Inflammatory macrophage treated with lipopolysaccharide for 4 hours (primary cell): ENCODE measurements at regions not wholly inside any gene's neighbourhood (a gene's known extent, or its start where the extent isn't known, plus 50 kb on each side); places are given as distances from the start of the nearest gene placed in this dataset.
"Not testable (repeated sequence)": the region's sequence is repeated elsewhere in the genome, so short reads cannot be mapped to it uniquely, and the experiment has no call there.

Experiments
- DNase-seq: peaks from one replicate; pipeline ENCODE4 v3.0.0-alpha.2; 2020

- no peak for DNase-seq
Observed at GRCh38 chr7:81167934-81168333, 249.1 kb upstream of the SEMA3C start.

- no peak for DNase-seq
Observed at GRCh38 chr7:81165070-81165469, 246.2 kb upstream of the SEMA3C start.

GRCh38 chr7:81162771-81163525 lies 244.1 kb upstream of the SEMA3C start:
- no peak for DNase-seq

GRCh38 chr7:81162234-81162633 lies 243.4 kb upstream of the SEMA3C start:
- DNase-seq: no peak

- DNase-seq: no peak
Observed at GRCh38 chr7:81161451-81162075, 242.7 kb upstream of the SEMA3C start.

GRCh38 chr7:81159402-81159801 lies 240.6 kb upstream of the SEMA3C start:
- DNase-seq: no peak

GRCh38 chr7:81158189-81158588 lies 239.3 kb upstream of the SEMA3C start:
- DNase-seq: no peak

GRCh38 chr7:81155654-81156373 lies 237.0 kb upstream of the SEMA3C start:
- no peak for DNase-seq

GRCh38 chr7:81154565-81154964 lies 235.7 kb upstream of the SEMA3C start:
- DNase-seq: no peak

GRCh38 chr7:81152925-81153324 lies 234.1 kb upstream of the SEMA3C start:
- DNase-seq: not testable (repeated sequence)

GRCh38 chr7:81150951-81151361 lies 232.1 kb upstream of the SEMA3C start:
- DNase-seq: no peak

- DNase-seq: no peak
Observed at GRCh38 chr7:81143856-81144255, 225.0 kb upstream of the SEMA3C start.

- peak; percentile 55 for DNase-seq
Observed at GRCh38 chr7:81141257-81142205, 222.7 kb upstream of the SEMA3C start.

- DNase-seq: peak; percentile 72
Observed at GRCh38 chr7:81140775-81141174, 221.9 kb upstream of the SEMA3C start.

GRCh38 chr7:81140252-81140651 lies 221.4 kb upstream of the SEMA3C start:
- DNase-seq: peak; percentile 62

- peak; percentile 17 for DNase-seq
Observed at GRCh38 chr7:81138870-81139269, 220.0 kb upstream of the SEMA3C start.

GRCh38 chr7:81135324-81135723 lies 216.5 kb upstream of the SEMA3C start:
- no peak for DNase-seq

- DNase-seq: no peak
Observed at GRCh38 chr7:81128011-81128410, 209.2 kb upstream of the SEMA3C start.

GRCh38 chr7:81120803-81121202 lies 202.0 kb upstream of the SEMA3C start:
- DNase-seq: no peak

GRCh38 chr7:81120111-81120510 lies 201.3 kb upstream of the SEMA3C start:
- DNase-seq: no peak

GRCh38 chr7:81114633-81115032 lies 195.8 kb upstream of the SEMA3C start:
- peak; percentile 8 for DNase-seq

GRCh38 chr7:81112731-81113130 lies 193.9 kb upstream of the SEMA3C start:
- no peak for DNase-seq
